ENCODE measurements at regions not wholly inside any gene's neighbourhood (a gene's known extent, or its start where the extent isn't known, plus 50 kb on each side); places are given as distances from the start of the nearest gene placed in this dataset.

DNA sequence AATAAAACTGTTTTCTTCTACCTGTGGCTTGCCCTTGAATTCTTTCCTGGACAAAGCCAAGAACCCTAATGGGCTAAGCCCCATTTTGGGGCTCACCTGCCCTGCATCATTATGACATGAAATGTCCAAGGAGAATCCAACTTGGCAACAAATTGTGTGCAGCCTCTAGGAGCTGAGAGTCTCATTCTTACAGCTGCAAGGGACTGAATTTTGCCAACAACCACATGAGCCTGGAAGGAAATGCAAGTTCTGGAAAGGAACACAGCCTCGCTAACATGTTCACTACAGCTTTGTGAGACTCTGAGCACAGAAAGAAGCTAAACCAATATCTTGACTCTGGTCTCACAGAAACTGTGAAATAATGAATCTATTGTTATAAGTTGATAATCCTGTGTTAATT is 94.8 kb upstream of the CDH12 start:
- TF ChIP-seq EZH2 (IDR thresholded peaks at IDR 0.05; ENCODE audit: borderline replicate concordance, low read length): no peak
- TF ChIP-seq CTCF (conservative IDR thresholded peaks at IDR 0.05 in 1 of 2, IDR thresholded peaks at IDR 0.05 in 1 of 2; ENCODE audit: extremely low read depth in 1 of 2, insufficient read depth in 1 of 2, low read depth in 1 of 2, low read length in 2 of 2): no peak

All from mammary epithelial cell (primary cell).